Parathyroid adenoma (tissue), 2 donors: ENCODE measurements at regions not wholly inside any gene's neighbourhood (a gene's known extent, or its start where the extent isn't known, plus 50 kb on each side); places are given as distances from the start of the nearest gene placed in this dataset.

Source experiments
- H2AFZ ChIP-seq: fragments of 300-600 bp; sonication (generic); one replicate; pipeline ENCODE4 v1.7.0; 2017; ENCODE audit warnings: antibody characterized with exemption, mild to moderate bottlenecking
- H3K27ac ChIP-seq: fragments of 300-600 bp; sonication (generic); one replicate; pipeline ENCODE4 v1.7.0; 2017
- H3K27me3 ChIP-seq: fragments of 300-600 bp; sonication (generic); one replicate; pipeline ENCODE4 v1.7.0; 2017; ENCODE audit warnings: low read length; ENCODE audit not compliant: control insufficient read depth, insufficient read depth
- H3K36me3 ChIP-seq: fragments of 300-600 bp; sonication (generic); one replicate; pipeline ENCODE4 v1.7.0; 2017; ENCODE audit warnings: low read length; ENCODE audit not compliant: control insufficient read depth, insufficient read depth
- H3K4me1 ChIP-seq: fragments of 300-600 bp; sonication (generic); one replicate; pipeline ENCODE4 v1.7.0; 2017; ENCODE audit warnings: control low read depth
- H3K4me2 ChIP-seq: fragments of 300-600 bp; sonication (generic); one replicate; pipeline ENCODE4 v1.7.0; 2017; ENCODE audit warnings: low read length
- H3K4me3 ChIP-seq: fragments of 300-600 bp; sonication (generic); one replicate; pipeline ENCODE4 v1.7.0; 2017; ENCODE audit warnings: low read depth, low read length
- H3K79me2 ChIP-seq: fragments of 300-600 bp; sonication (generic); one replicate; pipeline ENCODE4 v1.7.0; 2017; ENCODE audit warnings: control low read depth
- H3K9ac ChIP-seq: fragments of 300-600 bp; sonication (generic); one replicate; pipeline ENCODE4 v1.7.0; 2017; ENCODE audit warnings: mild to moderate bottlenecking
- H3K9me3 ChIP-seq: fragments of 300-600 bp; sonication (generic); one replicate; pipeline ENCODE4 v1.7.0; 2017; ENCODE audit warnings: low read length; ENCODE audit not compliant: control insufficient read depth
- CTCF ChIP-seq: fragments of 300-600 bp; sonication (generic); IDR thresholded peaks from one replicate; pipeline ENCODE4 v1.7.0; 2017; ENCODE audit warnings: antibody characterized with exemption, mild to moderate bottlenecking
- donor health status: primary hyperparathyroidism.

GRCh38 chr16:75804368-75804767 is 78.1 kb upstream of the CPHXL start:
- no peaks in the 10 kb centered on the region for H3K9me3 ChIP-seq
- H3K9ac ChIP-seq = no peak overlapping the region
- H3K4me1 ChIP-seq = no peaks in the 10 kb centered on the region
- no peak overlapping the region for H2AFZ ChIP-seq
- no peaks in the 10 kb centered on the region for H3K27me3 ChIP-seq
- no peak overlapping the region for H3K27ac ChIP-seq
- H3K79me2 ChIP-seq = no peaks in the 10 kb centered on the region
- TF ChIP-seq CTCF = no peak
- no peaks in the 10 kb centered on the region for H3K36me3 ChIP-seq
- H3K4me3 ChIP-seq = no peak overlapping the region
- no peak overlapping the region for H3K4me2 ChIP-seq

- no peaks in the 10 kb centered on the region for H3K9me3 ChIP-seq
- no peak overlapping the region for H3K27ac ChIP-seq
- TF ChIP-seq CTCF = no peak
- no peaks in the 10 kb centered on the region for H3K36me3 ChIP-seq
- no peak overlapping the region for H3K9ac ChIP-seq
- H3K79me2 ChIP-seq = no peaks in the 10 kb centered on the region
- no peaks in the 10 kb centered on the region for H3K27me3 ChIP-seq
- no peak overlapping the region for H2AFZ ChIP-seq
- H3K4me3 ChIP-seq = no peak overlapping the region
- H3K4me1 ChIP-seq = no peaks in the 10 kb centered on the region
- no peak overlapping the region for H3K4me2 ChIP-seq
These were observed 79.7 kb upstream of the CPHXL start for GRCh38 chr16:75805946-75806345.

- Histone ChIP-seq H3K4me1 (no peaks in the 10 kb centered on the region), H3K9ac (no peak overlapping the region), H3K79me2 (no peaks in the 10 kb centered on the region), H3K27ac (no peak overlapping the region), H3K4me2 (no peak overlapping the region), H2AFZ (no peak overlapping the region), H3K4me3 (no peak overlapping the region), H3K9me3 (no peaks in the 10 kb centered on the region), H3K36me3 (no peaks in the 10 kb centered on the region), H3K27me3 (no peaks in the 10 kb centered on the region)
- TF ChIP-seq CTCF = no peak
These were observed 80.2 kb upstream of the CPHXL start for GRCh38 chr16:75806487-75806886.

GRCh38 chr16:75810342-75810741 is 84.1 kb upstream of the CPHXL start:
- no peak overlapping the region for H2AFZ ChIP-seq
- H3K4me3 ChIP-seq = no peak overlapping the region
- no peak overlapping the region for H3K9ac ChIP-seq
- H3K27ac ChIP-seq = no peak overlapping the region
- no peaks in the 10 kb centered on the region for H3K4me1 ChIP-seq
- TF ChIP-seq CTCF = no peak
- H3K27me3 ChIP-seq = no peaks in the 10 kb centered on the region
- no peak overlapping the region for H3K4me2 ChIP-seq
- no peaks in the 10 kb centered on the region for H3K9me3 ChIP-seq
- no peaks in the 10 kb centered on the region for H3K79me2 ChIP-seq
- no peaks in the 10 kb centered on the region for H3K36me3 ChIP-seq

- H3K4me2 ChIP-seq = no peak overlapping the region
- no peaks in the 10 kb centered on the region for H3K79me2 ChIP-seq
- no peaks in the 10 kb centered on the region for H3K27me3 ChIP-seq
- no peak overlapping the region for H2AFZ ChIP-seq
- no peak overlapping the region for H3K4me3 ChIP-seq
- H3K36me3 ChIP-seq = no peaks in the 10 kb centered on the region
- H3K4me1 ChIP-seq = no peaks in the 10 kb centered on the region
- no peak for TF ChIP-seq CTCF
- no peak overlapping the region for H3K27ac ChIP-seq
- H3K9ac ChIP-seq = no peak overlapping the region
- H3K9me3 ChIP-seq = no peaks in the 10 kb centered on the region
These were observed 84.8 kb upstream of the CPHXL start for GRCh38 chr16:75811020-75811634.
